ENCODE measurements at regions not wholly inside any gene's neighbourhood (a gene's known extent, or its start where the extent isn't known, plus 50 kb on each side); places are given as distances from the start of the nearest gene placed in this dataset.

GRCh38 chr7:52639981-52640380, 395.5 kb upstream of the POM121L12 start:
- TF ChIP-seq CTCF (IDR thresholded peaks at IDR 0.05), result no peak

- TF ChIP-seq CTCF (IDR thresholded peaks at IDR 0.05), result no peak
Measured at GRCh38 chr7:52639126-52639525, 396.3 kb upstream of the POM121L12 start.

GRCh38 chr7:52635021-52635420, 400.4 kb upstream of the POM121L12 start:
- TF ChIP-seq CTCF (IDR thresholded peaks at IDR 0.05), result no peak

- no peak for TF ChIP-seq CTCF (IDR thresholded peaks at IDR 0.05)
Measured at GRCh38 chr7:52620849-52621248, 414.6 kb upstream of the POM121L12 start.

GRCh38 chr7:52616552-52616951, 418.9 kb upstream of the POM121L12 start:
- no peak for TF ChIP-seq CTCF (IDR thresholded peaks at IDR 0.05)

- TF ChIP-seq CTCF (IDR thresholded peaks at IDR 0.05), result no peak
Measured at GRCh38 chr7:52615021-52615695, 420.3 kb upstream of the POM121L12 start.

GRCh38 chr7:52609511-52609910, 425.9 kb upstream of the POM121L12 start:
- no peak for TF ChIP-seq CTCF (IDR thresholded peaks at IDR 0.05)

GRCh38 chr7:52592698-52593097, 442.7 kb upstream of the POM121L12 start:
- no peak for TF ChIP-seq CTCF (IDR thresholded peaks at IDR 0.05)

Data from LNCAP (cell line).